ENCODE measurements at regions not wholly inside any gene's neighbourhood (a gene's known extent, or its start where the extent isn't known, plus 50 kb on each side); places are given as distances from the start of the nearest gene placed in this dataset.

GRCh38 chrX:113412106-113412505 lies 571.5 kb upstream of the AMOT start:
- TF ChIP-seq EZH2 (IDR thresholded peaks at IDR 0.05; ENCODE audit: borderline replicate concordance, low read depth, low read length), result no peak
- TF ChIP-seq CTCF (IDR thresholded peaks at IDR 0.05 in 2 of 3, conservative IDR thresholded peaks at IDR 0.05 in 1 of 3; ENCODE audit: insufficient read depth in 2 of 3, low read depth in 1 of 3, low read length in 3 of 3), result no peak
- TF ChIP-seq BCOR (IDR thresholded peaks at IDR 0.05), result no peak
- no peak for TF ChIP-seq ZNF175 (CRISPR knock-in tag; IDR thresholded peaks at IDR 0.05; ENCODE audit: low read depth)
- no peak for TF ChIP-seq PHF21A (IDR thresholded peaks at IDR 0.05; ENCODE audit: borderline replicate concordance, low read depth)
- no peak for TF ChIP-seq JUND (IDR thresholded peaks at IDR 0.05; ENCODE audit: borderline replicate concordance, low read depth, low read length)
- TF ChIP-seq JUND (tag; IDR thresholded peaks at IDR 0.05; ENCODE audit: borderline replicate concordance, low read depth, low read length), result no peak
- TF ChIP-seq MXI1 (IDR thresholded peaks at IDR 0.05; ENCODE audit: low read depth, low read length), result no peak
- no peak for TF ChIP-seq REST (IDR thresholded peaks at IDR 0.05; ENCODE audit: borderline replicate concordance)
- no peak for TF ChIP-seq REST (CRISPR knock-in tag; IDR thresholded peaks at IDR 0.05; ENCODE audit: low read depth)
- no peak for TF ChIP-seq ZNF212 (CRISPR knock-in tag; IDR thresholded peaks at IDR 0.05)
- TF ChIP-seq ETV6 (IDR thresholded peaks at IDR 0.05; ENCODE audit: borderline replicate concordance in 1 of 2, low read depth in 2 of 2, low read length in 1 of 2), result no peak
- no peak for TF ChIP-seq ETV6 (CRISPR knock-in tag; IDR thresholded peaks at IDR 0.05; ENCODE audit: borderline replicate concordance)

Measured in K562 (cell line).